Spleen (tissue), 7 donors: ENCODE measurements at regions not wholly inside any gene's neighbourhood (a gene's known extent, or its start where the extent isn't known, plus 50 kb on each side); places are given as distances from the start of the nearest gene placed in this dataset.

Experiments used
- POLR2A ChIP-seq, 3 donors: fragments of 450-650 bp; IDR thresholded peaks; one replicate each; pipeline ENCODE4 v1.5.1; 2017; ENCODE audit warnings: antibody characterized with exemption in 3 of 3, mild to moderate bottlenecking in 1 of 3
- POLR2AphosphoS5 ChIP-seq, 3 donors: sonication (generic); formaldehyde crosslinking; IDR thresholded peaks; one replicate each; pipeline ENCODE4 v1.5.1; 2017; ENCODE audit warnings: antibody characterized with exemption in 3 of 3
- TF ChIP-seq, protein P1 (sequence below), 11 experiments: fragments of 200-600 bp in 7 of 11; fragments of 450-650 bp in 4 of 11; sonication (generic) in 4 of 11; IDR thresholded peaks in 8 of 11; conservative IDR thresholded peaks in 3 of 11; 1 replicate in 7 of 11; 2 replicates in 4 of 11; pipeline versions ENCODE4 v1.4.0 to v1.8.0; 2016 to 2021; ENCODE audit warnings: antibody characterized with exemption in 11 of 11, inconsistent platforms in 4 of 11, mild to moderate bottlenecking in 1 of 11
- donor health status: DM: no; HTN: no; CAD: no; lungs with moderate emphysema.
- donor health status: DM: no; HTN: no; CAD: no.
- donor health status: DM: no; HTN: no; CAD: no.

DNA sequence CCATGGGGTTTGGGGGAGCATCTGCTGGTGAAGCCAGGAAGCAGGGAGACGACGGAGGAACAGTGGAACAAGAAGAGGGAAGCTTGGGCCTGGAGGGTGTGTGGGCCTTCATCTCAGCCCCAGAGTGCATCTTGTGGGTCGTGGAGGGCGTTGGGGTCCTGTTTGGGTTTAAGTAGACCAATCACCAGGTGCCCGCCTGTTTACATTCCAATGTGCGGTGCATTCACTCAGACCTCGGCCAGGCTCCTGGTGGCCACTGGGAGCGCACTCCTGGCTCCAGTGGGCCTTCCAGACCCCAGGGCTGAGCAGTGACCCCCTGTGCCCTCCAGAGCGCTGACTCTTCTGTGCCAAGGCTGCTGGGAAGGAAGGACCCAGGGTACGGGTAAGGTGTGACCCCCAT, 293.7 kb downstream of the NDUFA10 start:
- TF ChIP-seq, protein P1, sequence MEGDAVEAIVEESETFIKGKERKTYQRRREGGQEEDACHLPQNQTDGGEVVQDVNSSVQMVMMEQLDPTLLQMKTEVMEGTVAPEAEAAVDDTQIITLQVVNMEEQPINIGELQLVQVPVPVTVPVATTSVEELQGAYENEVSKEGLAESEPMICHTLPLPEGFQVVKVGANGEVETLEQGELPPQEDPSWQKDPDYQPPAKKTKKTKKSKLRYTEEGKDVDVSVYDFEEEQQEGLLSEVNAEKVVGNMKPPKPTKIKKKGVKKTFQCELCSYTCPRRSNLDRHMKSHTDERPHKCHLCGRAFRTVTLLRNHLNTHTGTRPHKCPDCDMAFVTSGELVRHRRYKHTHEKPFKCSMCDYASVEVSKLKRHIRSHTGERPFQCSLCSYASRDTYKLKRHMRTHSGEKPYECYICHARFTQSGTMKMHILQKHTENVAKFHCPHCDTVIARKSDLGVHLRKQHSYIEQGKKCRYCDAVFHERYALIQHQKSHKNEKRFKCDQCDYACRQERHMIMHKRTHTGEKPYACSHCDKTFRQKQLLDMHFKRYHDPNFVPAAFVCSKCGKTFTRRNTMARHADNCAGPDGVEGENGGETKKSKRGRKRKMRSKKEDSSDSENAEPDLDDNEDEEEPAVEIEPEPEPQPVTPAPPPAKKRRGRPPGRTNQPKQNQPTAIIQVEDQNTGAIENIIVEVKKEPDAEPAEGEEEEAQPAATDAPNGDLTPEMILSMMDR (IDR thresholded peaks at IDR 0.05 in 8 of 11, conservative IDR thresholded peaks at IDR 0.05 in 3 of 11): no peak
- TF ChIP-seq POLR2AphosphoS5 (IDR thresholded peaks at IDR 0.05): no peak
- no peak for TF ChIP-seq POLR2A (IDR thresholded peaks at IDR 0.05)
